ENCODE measurements at regions not wholly inside any gene's neighbourhood (a gene's known extent, or its start where the extent isn't known, plus 50 kb on each side); places are given as distances from the start of the nearest gene placed in this dataset.

- TF ChIP-seq EZH2phosphoT487 (IDR thresholded peaks at IDR 0.05; ENCODE audit: insufficient read depth, low read depth) (no peak), EZH2 (IDR thresholded peaks at IDR 0.05; ENCODE audit: insufficient read depth, poor library complexity, severe bottlenecking) (no peak)
Measured at GRCh38 chr21:39109596-39110210, 73.5 kb downstream of the PSMG1 start.

Measured in GM23248 (cell line).